ENCODE measurements at regions not wholly inside any gene's neighbourhood (a gene's known extent, or its start where the extent isn't known, plus 50 kb on each side); places are given as distances from the start of the nearest gene placed in this dataset.
"Not testable (repeated sequence)": the region's sequence is repeated elsewhere in the genome, so short reads cannot be mapped to it uniquely, and the experiment has no call there.

GRCh38 chr10:6984971-6985370 lies 404.9 kb upstream of the PRKCQ start:
- no peak overlapping the region for H3K4me3 ChIP-seq
- no peaks in the 10 kb centered on the region for H3K36me3 ChIP-seq
- intact Hi-C loops (cut with DNase I), result no loop called here
- DNase-seq, result no peak
- H3K27ac ChIP-seq, result no peak overlapping the region
- H3K4me1 ChIP-seq, result no peaks in the 10 kb centered on the region
- WGBS, 2 donors, result 90 to 93% methylated on average over 2 of the region's 2 CpGs
- H3K9me3 ChIP-seq, result no peaks in the 10 kb centered on the region
- H3K27me3 ChIP-seq, result peaks cover 0 to 10% (median 0%) of the 10 kb centered on the region in 4 donors
- TF ChIP-seq POLR2A (IDR thresholded peaks at IDR 0.05) (no peak), CTCF (IDR thresholded peaks at IDR 0.05) (no peak)

GRCh38 chr10:6984016-6984415 lies 403.9 kb upstream of the PRKCQ start:
- H3K4me1 ChIP-seq; DNase-seq; H3K9me3 ChIP-seq; H3K27ac ChIP-seq; H3K36me3 ChIP-seq; intact Hi-C loops (cut with DNase I); H3K4me3 ChIP-seq: not testable (repeated sequence)
- 74 to 84% methylated on average over 4 to 5 of the region's 5 CpGs for WGBS, 2 donors
- H3K27me3 ChIP-seq, result peaks cover 0 to 16% (median 0%) of the 10 kb centered on the region in 4 donors

- WGBS, 2 donors, result 37 to 44% methylated on average over 4 of the region's 4 CpGs
- TF ChIP-seq CTCF (IDR thresholded peaks at IDR 0.05) (no peak), POLR2A (IDR thresholded peaks at IDR 0.05) (no peak)
- Histone ChIP-seq H3K4me3 (no peak overlapping the region), H3K36me3 (no peaks in the 10 kb centered on the region), H3K27ac (no peak overlapping the region), H3K4me1 (no peaks in the 10 kb centered on the region), H3K9me3 (no peaks in the 10 kb centered on the region), H3K27me3 (peaks cover 0 to 27% (median 0%) of the 10 kb centered on the region in 4 donors)
- intact Hi-C loops (cut with DNase I), result no loop called here
- no peak for DNase-seq
These were observed 400.3 kb upstream of the PRKCQ start for GRCh38 chr10:6980353-6980752.

GRCh38 chr10:6979371-6979770 lies 399.3 kb upstream of the PRKCQ start:
- H3K9me3 ChIP-seq, result no peaks in the 10 kb centered on the region
- no peak overlapping the region for H3K27ac ChIP-seq
- H3K4me1 ChIP-seq, result no peaks in the 10 kb centered on the region
- intact Hi-C loops (cut with DNase I), result no loop called here
- no peak for DNase-seq
- H3K36me3 ChIP-seq, result no peaks in the 10 kb centered on the region
- no peak overlapping the region for H3K4me3 ChIP-seq
- H3K27me3 ChIP-seq, result peaks cover 0 to 27% (median 0%) of the 10 kb centered on the region in 4 donors
- WGBS, 2 donors, result 76 to 83% methylated on average over 7 of the region's 7 CpGs
- TF ChIP-seq CTCF (IDR thresholded peaks at IDR 0.05), result no peak
- no peak for TF ChIP-seq POLR2A (IDR thresholded peaks at IDR 0.05)

GRCh38 chr10:6978187-6978627 lies 398.1 kb upstream of the PRKCQ start:
- 53 to 60% methylated on average over 4 to 5 of the region's 5 CpGs for WGBS, 2 donors
- H3K4me3 ChIP-seq, result no peak overlapping the region

More at GRCh38 chr10:6978187-6978627, 398.1 kb upstream of the PRKCQ start:
- TF ChIP-seq POLR2A (IDR thresholded peaks at IDR 0.05), result no peak
- no peak for TF ChIP-seq CTCF (IDR thresholded peaks at IDR 0.05)
- Histone ChIP-seq H3K9me3 (no peaks in the 10 kb centered on the region), H3K27ac (no peak overlapping the region), H3K4me1 (no peaks in the 10 kb centered on the region), H3K36me3 (no peaks in the 10 kb centered on the region), H3K27me3 (peaks cover 0 to 27% (median 0%) of the 10 kb centered on the region in 4 donors)
- intact Hi-C loops (cut with DNase I), result no loop called here
- no peak for DNase-seq

Data from esophagus squamous epithelium (tissue), 5 donors.